ENCODE measurements at regions not wholly inside any gene's neighbourhood (a gene's known extent, or its start where the extent isn't known, plus 50 kb on each side); places are given as distances from the start of the nearest gene placed in this dataset.

DNA sequence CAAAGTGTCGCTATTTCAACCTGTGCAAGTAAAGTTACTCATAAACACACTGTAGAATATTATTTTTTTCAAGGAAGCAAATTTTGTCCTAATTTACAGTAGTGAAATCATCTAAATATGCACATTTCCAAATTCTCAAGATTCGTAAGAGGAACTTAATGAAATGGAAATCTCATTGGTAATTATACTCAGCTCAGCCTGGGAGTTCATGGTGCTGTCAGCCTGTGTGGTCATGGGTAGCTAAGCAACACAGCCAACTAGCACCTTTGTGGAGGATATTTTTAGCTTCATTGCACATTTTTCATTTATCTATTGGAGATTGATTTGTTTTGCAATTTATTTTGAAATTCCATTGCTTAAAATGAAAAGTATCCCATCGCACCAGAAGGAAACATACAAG lies 975.7 kb upstream of the ZEB2 start:
- no peak for TF ChIP-seq POLR2A (IDR thresholded peaks at IDR 0.05)
- TF ChIP-seq, protein P1, sequence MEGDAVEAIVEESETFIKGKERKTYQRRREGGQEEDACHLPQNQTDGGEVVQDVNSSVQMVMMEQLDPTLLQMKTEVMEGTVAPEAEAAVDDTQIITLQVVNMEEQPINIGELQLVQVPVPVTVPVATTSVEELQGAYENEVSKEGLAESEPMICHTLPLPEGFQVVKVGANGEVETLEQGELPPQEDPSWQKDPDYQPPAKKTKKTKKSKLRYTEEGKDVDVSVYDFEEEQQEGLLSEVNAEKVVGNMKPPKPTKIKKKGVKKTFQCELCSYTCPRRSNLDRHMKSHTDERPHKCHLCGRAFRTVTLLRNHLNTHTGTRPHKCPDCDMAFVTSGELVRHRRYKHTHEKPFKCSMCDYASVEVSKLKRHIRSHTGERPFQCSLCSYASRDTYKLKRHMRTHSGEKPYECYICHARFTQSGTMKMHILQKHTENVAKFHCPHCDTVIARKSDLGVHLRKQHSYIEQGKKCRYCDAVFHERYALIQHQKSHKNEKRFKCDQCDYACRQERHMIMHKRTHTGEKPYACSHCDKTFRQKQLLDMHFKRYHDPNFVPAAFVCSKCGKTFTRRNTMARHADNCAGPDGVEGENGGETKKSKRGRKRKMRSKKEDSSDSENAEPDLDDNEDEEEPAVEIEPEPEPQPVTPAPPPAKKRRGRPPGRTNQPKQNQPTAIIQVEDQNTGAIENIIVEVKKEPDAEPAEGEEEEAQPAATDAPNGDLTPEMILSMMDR (IDR thresholded peaks at IDR 0.05): no peak

Data from uterus (tissue), 2 donors.